HCT116 (cell line): ENCODE measurements at regions not wholly inside any gene's neighbourhood (a gene's known extent, or its start where the extent isn't known, plus 50 kb on each side); places are given as distances from the start of the nearest gene placed in this dataset.
"Not testable (repeated sequence)": the region's sequence is repeated elsewhere in the genome, so short reads cannot be mapped to it uniquely, and the experiment has no call there.

Experiments
- ATAC-seq: fragments of 200-7000 bp; cut with Tn5 transposase; 2 replicates; pipeline ENCODE4 v1.9.1; 2020; ENCODE audit warnings: mild to moderate bottlenecking, moderate library complexity
- BruUV-seq: library from RNA; stranded (reverse); fragments of 400-500 nt; replicated peaks from 2 replicates; lab custom pipeline; 2021; lab: Mats Ljungman, UMichigan
- CTCF ChIA-PET: fragments of 300-600 bp; sonication (Branson Sonifier 250); formaldehyde crosslinking; loops from one replicate; lab custom pipeline; 2021; ENCODE audit warnings: antibody characterized with exemption; lab: Charles Lee
- POLR2A ChIA-PET: fragments of 300-600, 350-600 bp; sonication (Branson Sonifier 250); formaldehyde crosslinking; loops from one replicate; lab custom pipeline; 2021; ENCODE audit warnings: antibody characterized with exemption; lab: Charles Lee
- RAD21 ChIA-PET, 2 experiments: fragments of 300-600 bp; sonication (Branson Sonifier 250); formaldehyde crosslinking; loops; one replicate each; lab custom pipeline; 2023; ENCODE audit warnings: low total read pairs in 2 of 2; ENCODE audit not compliant: uncharacterized antibody in 2 of 2, unreplicated experiment in 2 of 2, low non-redundant PET in 1 of 2; lab: Charles Lee
- DNase-seq: peaks from one replicate; pipeline ENCODE4 v3.0.0-alpha.2; 2010; ENCODE audit warnings: low read depth, low spot score
- H2AFZ ChIP-seq: fragments of 200-600 bp; shearing (Covaris generic), sonication (generic); 2 replicates; pipeline ENCODE4 v1.6.1; 2017; ENCODE audit warnings: low read depth, mixed run types, mixed read lengths, antibody characterized with exemption, low read length; ENCODE audit not compliant: poor library complexity, severe bottlenecking
- H3K27ac ChIP-seq: 2 replicates; pipeline ENCODE4 v1.5.1; 2012; ENCODE audit warnings: low read depth, low read length
- H3K27me3 ChIP-seq: fragments of 200-600 bp; sonication (generic); 2 replicates; pipeline ENCODE4 v1.6.1; 2016; ENCODE audit warnings: mixed run types, low read length, mixed read lengths; ENCODE audit not compliant: insufficient read depth
- H3K36me3 ChIP-seq, 2 experiments: fragments of 200-500 bp in 1 of 2; fragments of 200-600 bp in 1 of 2; sonication (Bioruptor generic) in 1 of 2; sonication (generic) in 1 of 2; 2 replicates each; pipeline versions ENCODE4 v1.5.1 to v1.6.1; 2014 to 2016; ENCODE audit warnings: low read length in 2 of 2, inconsistent platforms in 1 of 2, mixed read lengths in 1 of 2, mixed run types in 1 of 2; ENCODE audit not compliant: insufficient read depth in 2 of 2, control insufficient read depth in 1 of 2
- H3K4me1 ChIP-seq, 2 experiments: fragments of 200-600 bp in 1 of 2; sonication (generic) in 1 of 2; 2 replicates each; pipeline versions ENCODE4 v1.5.1 to v1.6.1; 2012 to 2017; ENCODE audit warnings: low read length in 2 of 2, inconsistent platforms in 1 of 2, mild to moderate bottlenecking in 1 of 2, mixed read lengths in 1 of 2, mixed run types in 1 of 2, moderate library complexity in 1 of 2; ENCODE audit not compliant: insufficient read depth in 2 of 2, control insufficient read depth in 1 of 2
- H3K4me2 ChIP-seq: fragments of 200-600 bp; sonication (generic); 2 replicates; pipeline ENCODE4 v1.6.1; 2017; ENCODE audit warnings: mixed run types, low read length, mixed read lengths
- H3K4me3 ChIP-seq, 2 experiments: fragments of 200-600 bp in 1 of 2; sonication (generic) in 1 of 2; replicated peaks in 1 of 2; 2 replicates each; pipeline ENCODE4 v1.5.1; 2011 to 2016; ENCODE audit warnings: low read length in 2 of 2, control low read depth in 1 of 2, low read depth in 1 of 2, mild to moderate bottlenecking in 1 of 2, mixed read lengths in 1 of 2, mixed run types in 1 of 2
- H3K79me2 ChIP-seq: fragments of 200-600 bp; sonication (generic); 2 replicates; pipeline ENCODE4 v1.6.1; 2017; ENCODE audit warnings: mild to moderate bottlenecking, mixed run types, low read length, moderate library complexity, mixed read lengths; ENCODE audit not compliant: insufficient read depth
- H3K9ac ChIP-seq: fragments of 200-600 bp; sonication (generic); 2 replicates; pipeline ENCODE4 v1.6.1; 2016; ENCODE audit warnings: low read length, mixed read lengths
- H3K9me2 ChIP-seq: fragments of 200-600 bp; sonication (generic), shearing (Covaris generic); 2 replicates; pipeline ENCODE4 v1.6.1; 2017; ENCODE audit warnings: mixed run types, mild to moderate bottlenecking, moderate library complexity; ENCODE audit not compliant: insufficient read depth
- H3K9me3 ChIP-seq, 2 experiments: fragments of 200-500 bp in 1 of 2; fragments of 200-600 bp in 1 of 2; sonication (Bioruptor generic) in 1 of 2; sonication (generic) in 1 of 2; 2 replicates each; pipeline ENCODE4 v1.6.1; 2014 to 2017; ENCODE audit warnings: low read length in 2 of 2, mixed read lengths in 2 of 2, inconsistent platforms in 1 of 2, low read depth in 1 of 2, mild to moderate bottlenecking in 1 of 2, mixed run types in 1 of 2, moderate library complexity in 1 of 2; ENCODE audit not compliant: control insufficient read depth in 1 of 2, insufficient read depth in 1 of 2
- H4K20me1 ChIP-seq: fragments of 200-600 bp; sonication (generic), shearing (Covaris generic); 2 replicates; pipeline ENCODE4 v1.6.1; 2017; ENCODE audit warnings: mixed run types, mild to moderate bottlenecking, moderate library complexity; ENCODE audit not compliant: insufficient read depth
- EGR1 ChIP-seq: IDR thresholded peaks from 2 replicates; pipeline ENCODE4 v1.6.1; 2012; ENCODE audit warnings: low read depth
- EZH2 ChIP-seq: fragments of 200-600 bp; sonication (generic); IDR thresholded peaks from 2 replicates; pipeline ENCODE4 v1.6.1; 2017; ENCODE audit warnings: antibody characterized with exemption, mixed run types
- JUND ChIP-seq: IDR thresholded peaks from 2 replicates; pipeline ENCODE4 v1.6.1; 2012
- TCF7L2 ChIP-seq: IDR thresholded peaks from 2 replicates; pipeline ENCODE4 v1.7.0; 2011; ENCODE audit warnings: borderline replicate concordance, inconsistent platforms; ENCODE audit not compliant: insufficient read depth, insufficient read length; ENCODE audit errors: extremely low read depth
- YY1 ChIP-seq: IDR thresholded peaks from 2 replicates; pipeline ENCODE4 v1.6.1; 2011; ENCODE audit warnings: low read length, low read depth, moderate library complexity, mild to moderate bottlenecking; ENCODE audit not compliant: insufficient replicate concordance; ENCODE audit errors: extremely low read depth
- intact Hi-C: fragments of 100-400 bp; cut with micrococcal nuclease; formaldehyde crosslinking; loops from 2 replicates; pipeline ENCODE4 v1.10.0; 2022
- TF ChIP-seq, protein P1 (sequence below), 3 experiments: fragments of 200-600 bp in 1 of 3; sonication (generic) in 1 of 3; IDR thresholded peaks in 2 of 3; conservative IDR thresholded peaks in 1 of 3; 2 replicates each; pipeline ENCODE4 v1.5.1; 2012 to 2017; ENCODE audit warnings: low read depth in 2 of 3, low read length in 2 of 3, antibody characterized with exemption in 1 of 3, borderline replicate concordance in 1 of 3, control low read depth in 1 of 3, mild to moderate bottlenecking in 1 of 3, mixed read lengths in 1 of 3, mixed run types in 1 of 3, moderate library complexity in 1 of 3; ENCODE audit not compliant: insufficient read depth in 1 of 3
- TF ChIP-seq, protein P2 (sequence below): IDR thresholded peaks from 2 replicates; pipeline ENCODE4 v1.6.1; 2012

DNA sequence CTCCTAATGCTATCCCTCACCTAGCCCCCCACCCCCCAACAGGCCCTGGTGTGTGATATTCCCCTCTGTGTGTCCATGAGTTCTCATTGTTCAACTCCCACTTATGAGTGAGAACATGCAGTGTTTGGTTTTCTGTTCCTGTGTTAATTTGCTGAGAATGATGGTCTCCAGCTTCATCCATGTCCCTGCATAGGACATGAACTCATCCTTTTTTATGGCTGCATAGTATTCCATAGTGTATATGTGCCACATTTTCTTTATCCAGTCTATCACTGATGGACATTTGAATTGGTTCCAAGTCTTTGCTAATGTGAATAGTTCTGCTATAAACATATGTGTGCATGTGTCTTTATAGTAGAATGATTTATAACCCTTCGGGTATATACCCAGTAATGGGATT lies 57.2 kb upstream of the ME3 start:
- H3K4me3 ChIP-seq, H3K4me2 ChIP-seq, H3K27me3 ChIP-seq, POLR2A ChIA-PET, H3K79me2 ChIP-seq, H3K9ac ChIP-seq, H3K36me3 ChIP-seq, DNase-seq, CTCF ChIA-PET, intact Hi-C loops, H3K9me2 ChIP-seq, H3K9me3 ChIP-seq, H4K20me1 ChIP-seq, ATAC-seq, H3K27ac ChIP-seq, BruUV-seq, RAD21 ChIA-PET, H2AFZ ChIP-seq: not testable (repeated sequence)
- peaks cover 0 to 19% of the 10 kb centered on the region in 2 experiments; a peak in 2 of 4 replicates for H3K4me1 ChIP-seq

DNA sequence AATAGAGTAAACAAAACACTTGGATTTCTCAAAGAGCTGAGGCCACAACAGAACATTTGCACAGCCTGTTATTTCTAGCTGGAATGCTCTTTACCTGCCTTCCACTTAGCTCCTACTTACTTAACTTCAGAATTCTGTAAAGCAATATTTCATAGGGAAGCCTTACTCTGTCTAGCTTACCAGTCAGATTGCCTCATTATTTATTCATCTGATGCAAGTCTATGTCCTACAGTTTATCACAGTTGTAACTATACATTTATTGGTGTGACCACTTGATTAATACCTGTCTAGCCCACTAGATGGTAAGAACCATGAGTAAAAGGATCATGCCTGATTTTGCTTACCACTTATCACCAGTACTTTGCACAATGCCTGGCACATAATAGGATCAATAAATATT lies 56.1 kb upstream of the ME3 start:
- POLR2A ChIA-PET, result no interaction called here
- RAD21 ChIA-PET, result no interaction called here
- H3K9me3 ChIP-seq, result no peaks in the 10 kb centered on the region
- H3K9ac ChIP-seq, result no peak overlapping the region
- no peak overlapping the region for H3K27ac ChIP-seq
- H3K4me3 ChIP-seq, result no peak overlapping the region
- no peaks in the 10 kb centered on the region for H4K20me1 ChIP-seq
- DNase-seq, result no peak
- no peaks in the 10 kb centered on the region for H3K79me2 ChIP-seq
- ATAC-seq, result no peak
- intact Hi-C loops, result no loop called here
- H3K36me3 ChIP-seq, result no peaks in the 10 kb centered on the region
- peaks cover 0 to 19% of the 10 kb centered on the region in 2 experiments; a peak in 2 of 4 replicates for H3K4me1 ChIP-seq
- no TSS peak for BruUV-seq
- no peak overlapping the region for H2AFZ ChIP-seq
- H3K4me2 ChIP-seq, result no peak overlapping the region
- H3K27me3 ChIP-seq, result no peaks in the 10 kb centered on the region
- TF ChIP-seq YY1, result no peak
- TF ChIP-seq, protein P1, sequence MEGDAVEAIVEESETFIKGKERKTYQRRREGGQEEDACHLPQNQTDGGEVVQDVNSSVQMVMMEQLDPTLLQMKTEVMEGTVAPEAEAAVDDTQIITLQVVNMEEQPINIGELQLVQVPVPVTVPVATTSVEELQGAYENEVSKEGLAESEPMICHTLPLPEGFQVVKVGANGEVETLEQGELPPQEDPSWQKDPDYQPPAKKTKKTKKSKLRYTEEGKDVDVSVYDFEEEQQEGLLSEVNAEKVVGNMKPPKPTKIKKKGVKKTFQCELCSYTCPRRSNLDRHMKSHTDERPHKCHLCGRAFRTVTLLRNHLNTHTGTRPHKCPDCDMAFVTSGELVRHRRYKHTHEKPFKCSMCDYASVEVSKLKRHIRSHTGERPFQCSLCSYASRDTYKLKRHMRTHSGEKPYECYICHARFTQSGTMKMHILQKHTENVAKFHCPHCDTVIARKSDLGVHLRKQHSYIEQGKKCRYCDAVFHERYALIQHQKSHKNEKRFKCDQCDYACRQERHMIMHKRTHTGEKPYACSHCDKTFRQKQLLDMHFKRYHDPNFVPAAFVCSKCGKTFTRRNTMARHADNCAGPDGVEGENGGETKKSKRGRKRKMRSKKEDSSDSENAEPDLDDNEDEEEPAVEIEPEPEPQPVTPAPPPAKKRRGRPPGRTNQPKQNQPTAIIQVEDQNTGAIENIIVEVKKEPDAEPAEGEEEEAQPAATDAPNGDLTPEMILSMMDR (IDR thresholded peaks at IDR 0.05 in 2 of 3, conservative IDR thresholded peaks at IDR 0.05 in 1 of 3; ENCODE audit: borderline replicate concordance in 1 of 3, insufficient read depth in 1 of 3, low read depth in 2 of 3, low read length in 2 of 3), result no peak
- TF ChIP-seq EZH2, result no peak
- no peak for TF ChIP-seq JUND
- no peak for TF ChIP-seq EGR1
- TF ChIP-seq, protein P2, sequence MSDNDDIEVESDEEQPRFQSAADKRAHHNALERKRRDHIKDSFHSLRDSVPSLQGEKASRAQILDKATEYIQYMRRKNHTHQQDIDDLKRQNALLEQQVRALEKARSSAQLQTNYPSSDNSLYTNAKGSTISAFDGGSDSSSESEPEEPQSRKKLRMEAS, result no peak
- TF ChIP-seq TCF7L2, result no peak
- no peaks in the 10 kb centered on the region for H3K9me2 ChIP-seq
- CTCF ChIA-PET, result no interaction called here
